RKO (cell line): ENCODE measurements at regions not wholly inside any gene's neighbourhood (a gene's known extent, or its start where the extent isn't known, plus 50 kb on each side); places are given as distances from the start of the nearest gene placed in this dataset.
A peak's percentile ranks its signal among the peaks of the same experiment; 100 is the strongest.

Experiments used
- DNase-seq: peaks from one replicate; pipeline ENCODE4 v3.0.0-alpha.2; 2016; ENCODE audit warnings: low spot score

DNA sequence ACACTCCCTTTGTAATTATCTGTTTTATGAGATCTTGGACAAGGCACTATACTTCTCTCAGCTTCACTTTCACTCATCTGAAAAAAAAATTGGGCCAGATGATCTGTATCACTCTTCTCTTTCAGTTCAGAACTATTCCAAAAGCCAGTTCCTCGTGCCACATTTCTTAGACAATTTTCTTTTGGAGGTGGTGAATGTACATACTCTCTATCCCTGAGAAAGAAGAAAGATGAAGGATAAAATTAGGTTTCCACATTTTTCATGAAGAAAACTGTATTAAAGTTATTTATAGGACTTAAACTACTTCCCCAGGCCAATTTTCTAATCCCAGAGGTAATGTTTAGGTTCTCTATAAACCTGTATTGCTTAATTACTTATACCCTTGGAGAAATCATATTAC is 171.6 kb downstream of the SLC6A15 start:
- DNase-seq = no peak

- no peak for DNase-seq
Measured at GRCh38 chr12:84740602-84741001, 172.0 kb downstream of the SLC6A15 start.

DNA sequence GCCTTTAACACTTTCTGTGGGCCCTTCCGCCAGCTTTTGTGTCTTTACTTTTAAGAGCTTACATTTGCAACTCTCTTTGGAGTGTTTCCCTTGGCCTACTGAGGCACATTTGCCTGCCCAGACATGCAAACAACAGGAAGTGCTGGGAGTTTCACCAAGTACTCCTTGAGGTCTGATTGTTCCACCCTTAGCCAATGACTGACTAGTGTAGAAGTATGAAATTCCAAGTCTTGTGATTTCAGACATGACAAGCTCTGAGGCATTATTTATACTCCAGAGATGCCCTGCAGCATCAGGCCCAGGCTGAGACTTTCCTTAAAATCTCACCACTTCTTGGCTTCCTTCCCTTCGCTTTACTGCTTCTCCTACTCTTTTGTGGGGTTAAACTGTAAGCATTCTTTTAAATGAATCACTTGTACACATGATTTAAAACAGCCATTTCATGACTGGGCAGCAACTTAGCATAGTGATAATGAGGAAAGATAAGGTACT is 174.1 kb downstream of the SLC6A15 start:
- no peak for DNase-seq

GRCh38 chr12:84732828-84733340 is 179.7 kb downstream of the SLC6A15 start:
- no peak for DNase-seq

GRCh38 chr12:84730561-84731162 is 181.9 kb downstream of the SLC6A15 start:
- DNase-seq = no peak

- DNase-seq = no peak
Measured at GRCh38 chr12:84727961-84728360, 184.6 kb downstream of the SLC6A15 start.

DNA sequence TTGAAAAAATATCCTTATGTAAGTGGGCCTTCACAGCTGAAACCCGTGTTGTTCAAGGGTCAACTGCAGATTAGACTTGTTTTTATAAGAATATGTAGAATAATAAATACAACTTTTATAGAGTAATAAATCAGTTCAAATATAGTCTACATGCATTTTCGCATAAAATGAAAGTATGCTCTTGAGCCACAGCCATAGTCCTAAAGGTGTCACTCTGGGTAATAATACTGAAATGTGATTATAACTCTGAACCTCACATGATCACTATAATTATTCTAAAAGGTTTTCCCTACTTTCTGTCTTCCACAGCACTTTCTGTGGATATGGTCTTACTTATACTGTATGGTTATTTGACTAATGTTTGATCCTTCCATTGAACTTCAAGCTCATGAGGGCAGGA is 185.8 kb downstream of the SLC6A15 start:
- no peak for DNase-seq

GRCh38 chr12:84723988-84724387 is 188.6 kb downstream of the SLC6A15 start:
- no peak for DNase-seq

GRCh38 chr12:84719997-84720396 is 192.6 kb downstream of the SLC6A15 start:
- no peak for DNase-seq

- DNase-seq = no peak
Measured at GRCh38 chr12:84718906-84719305, 193.7 kb downstream of the SLC6A15 start.

DNA sequence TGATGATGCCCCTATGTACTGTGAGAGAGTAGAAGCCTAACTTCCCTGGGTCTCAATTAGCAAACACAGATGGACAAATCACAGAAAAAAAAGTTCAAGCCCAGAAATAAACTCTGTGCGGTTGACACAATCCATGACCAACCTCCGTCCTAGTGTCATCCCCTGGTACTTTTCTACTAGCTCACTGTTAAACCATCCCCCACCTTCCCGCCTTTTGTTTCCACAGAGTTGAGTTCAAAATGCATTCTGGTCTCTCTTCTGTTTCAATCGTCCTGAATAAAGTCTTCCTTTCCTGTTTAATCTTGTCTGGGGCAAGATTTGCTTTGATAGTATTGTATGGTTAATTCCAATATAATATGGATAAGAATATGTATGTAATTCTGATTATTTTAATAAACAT is 199.9 kb downstream of the SLC6A15 start:
- no peak for DNase-seq

DNA sequence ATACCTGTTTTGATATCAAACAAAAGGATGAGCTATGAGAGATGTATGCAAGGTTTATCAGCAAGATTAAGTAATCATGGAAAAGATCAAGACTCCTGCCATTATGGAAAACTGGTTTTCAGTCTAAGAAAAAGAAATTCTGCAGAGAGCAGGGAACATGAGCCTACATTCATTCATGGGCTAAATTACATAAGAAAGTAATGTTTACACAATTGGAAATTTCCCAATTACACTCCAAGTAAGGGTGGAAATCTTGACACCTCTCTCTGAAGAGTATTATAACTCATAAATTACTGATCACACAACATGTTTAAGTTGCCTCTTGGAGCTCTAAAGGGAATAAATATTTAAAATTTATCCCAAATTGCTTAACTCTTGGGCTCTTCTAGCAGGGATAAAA is 206.2 kb downstream of the SLC6A15 start:
- no peak for DNase-seq

DNA sequence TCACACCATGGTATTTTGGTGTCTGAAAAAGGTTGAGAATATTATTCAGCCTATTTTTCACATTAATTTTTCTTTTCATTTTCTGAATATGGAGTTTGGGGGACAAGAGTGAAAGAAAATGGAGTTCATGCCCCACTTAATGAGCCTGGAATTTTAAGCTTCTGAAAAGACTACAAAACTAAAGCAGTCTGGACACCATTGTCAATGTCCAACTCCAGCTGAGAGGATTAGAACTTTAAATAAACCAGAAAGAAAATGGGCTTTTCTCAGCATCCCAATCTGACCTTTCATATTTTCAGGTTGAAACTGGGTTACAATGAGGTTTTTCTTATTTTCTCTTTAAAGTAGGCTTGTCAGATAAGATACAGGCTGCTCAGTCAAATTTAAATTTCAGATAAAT is 207.7 kb downstream of the SLC6A15 start:
- no peak for DNase-seq

DNA sequence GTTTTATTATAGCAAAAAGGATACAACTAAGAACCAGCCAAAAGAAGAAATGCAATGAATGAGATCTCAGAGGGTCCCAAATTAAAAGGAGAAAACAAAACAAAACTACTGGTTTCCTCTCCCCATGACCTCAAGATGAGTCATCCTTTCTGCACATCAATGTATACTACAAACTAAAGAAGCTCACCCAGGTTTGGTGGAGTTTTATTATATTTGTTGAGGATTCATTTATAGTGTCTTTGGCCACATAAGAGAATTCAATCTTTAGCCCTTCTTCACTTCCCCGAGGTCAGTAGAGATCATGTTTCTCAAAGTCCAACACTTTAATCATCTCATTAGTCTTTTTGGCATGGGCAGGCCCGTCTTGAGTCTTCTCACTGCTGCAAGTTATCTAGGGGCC is 210.6 kb downstream of the SLC6A15 start:
- peak; percentile 23 for DNase-seq

GRCh38 chr12:84701041-84701440 is 211.6 kb downstream of the SLC6A15 start:
- DNase-seq = no peak

- no peak for DNase-seq
Measured at GRCh38 chr12:84698576-84699333, 213.8 kb downstream of the SLC6A15 start.

- no peak for DNase-seq
Measured at GRCh38 chr12:84696908-84697540, 215.6 kb downstream of the SLC6A15 start.

GRCh38 chr12:84696281-84696680 is 216.3 kb downstream of the SLC6A15 start:
- no peak for DNase-seq

DNA sequence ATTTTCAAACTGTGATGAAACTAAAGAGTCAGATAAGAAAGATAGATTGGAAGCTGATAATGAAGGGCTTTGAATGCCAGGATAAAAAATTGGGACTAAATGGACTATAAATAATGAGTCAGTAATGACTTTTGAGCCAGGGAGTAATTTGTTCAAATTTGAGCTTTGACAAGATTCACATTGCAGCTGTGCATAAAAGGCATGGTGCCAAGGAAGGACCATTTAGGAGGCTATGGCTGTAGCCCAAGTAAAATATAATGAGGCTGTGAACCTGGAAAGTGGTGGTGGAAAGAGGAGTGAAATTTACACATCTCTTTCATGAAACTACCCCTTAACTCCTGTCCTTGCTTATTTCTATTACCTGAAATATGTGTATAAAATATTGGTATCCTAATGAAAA is 218.5 kb downstream of the SLC6A15 start:
- no peak for DNase-seq

DNA sequence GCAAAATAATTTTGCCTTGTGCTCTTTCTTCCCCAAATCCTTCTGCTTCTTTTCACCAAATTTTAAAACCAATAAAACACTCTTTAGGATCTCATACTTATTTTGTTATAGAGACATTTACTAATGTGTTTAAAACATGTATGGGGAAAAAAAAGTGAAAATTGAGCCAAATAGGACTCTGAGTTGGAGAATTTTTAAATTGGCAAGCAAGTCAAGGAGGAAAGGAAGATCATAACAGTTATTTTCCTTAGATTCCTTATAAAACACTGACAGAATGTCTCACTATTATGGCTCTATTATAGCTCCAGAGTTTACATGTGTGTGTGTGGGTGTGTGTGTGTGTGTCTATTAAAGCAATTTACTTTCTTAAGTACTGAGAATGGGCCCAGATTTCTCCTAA is 220.5 kb downstream of the SLC6A15 start:
- DNase-seq = no peak

DNA sequence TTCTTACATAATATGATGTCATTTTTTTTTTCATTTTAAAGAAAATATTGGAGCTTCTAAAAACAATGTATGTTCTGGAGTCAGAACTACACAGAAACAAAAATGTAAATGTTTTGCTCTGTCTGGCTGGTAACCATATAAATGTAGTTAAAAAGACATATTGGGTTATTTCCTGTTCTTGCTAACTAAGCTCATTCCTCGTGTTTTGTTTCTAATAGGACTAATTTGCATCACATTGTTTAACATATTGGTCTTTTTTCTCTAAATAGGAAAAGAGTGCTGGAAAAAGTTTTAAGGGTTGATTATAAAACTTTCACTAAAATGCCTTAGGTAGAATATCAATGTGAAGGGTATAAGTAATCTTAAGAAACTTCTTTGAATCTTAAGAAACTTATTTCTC is 221.3 kb downstream of the SLC6A15 start:
- DNase-seq = no peak

DNA sequence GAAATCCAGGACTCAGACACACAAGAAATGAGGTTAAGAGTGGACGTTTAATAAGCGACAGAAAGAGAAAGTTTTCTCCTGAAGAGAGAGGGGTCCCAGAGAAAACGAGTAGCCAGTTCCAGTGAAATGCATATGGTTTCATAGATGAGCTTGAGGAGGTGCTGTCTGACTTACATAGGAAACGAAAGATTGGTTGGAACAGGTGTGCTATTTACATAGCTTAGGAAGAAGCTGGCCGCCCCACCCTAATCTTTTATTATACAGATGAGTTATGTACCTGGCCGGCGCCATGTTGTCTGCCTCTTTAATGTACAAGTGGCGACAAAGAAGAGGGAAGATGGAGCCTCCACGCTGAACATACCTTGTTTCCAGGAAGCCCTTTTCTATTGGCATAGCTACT is 223.0 kb downstream of the SLC6A15 start:
- no peak for DNase-seq

DNA sequence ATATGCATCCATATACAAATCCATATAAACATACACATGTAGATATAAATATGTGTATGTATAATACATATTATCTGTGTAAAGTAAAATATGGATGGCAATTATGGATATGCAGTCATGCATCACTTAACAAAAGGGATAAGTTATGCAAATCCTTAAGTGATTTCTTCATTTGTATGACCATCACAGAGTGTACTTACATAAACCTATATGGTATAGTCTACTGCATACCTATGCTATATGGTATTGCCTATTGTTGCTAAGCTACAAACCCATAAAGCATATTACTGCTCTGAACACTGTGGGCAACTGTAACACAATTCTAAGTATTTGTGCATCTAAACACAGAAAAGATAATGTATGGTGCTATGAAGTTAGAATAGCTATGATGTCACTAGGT is 227.2 kb downstream of the SLC6A15 start:
- no peak for DNase-seq
